ENCODE measurements at regions not wholly inside any gene's neighbourhood (a gene's known extent, or its start where the extent isn't known, plus 50 kb on each side); places are given as distances from the start of the nearest gene placed in this dataset.

DNA sequence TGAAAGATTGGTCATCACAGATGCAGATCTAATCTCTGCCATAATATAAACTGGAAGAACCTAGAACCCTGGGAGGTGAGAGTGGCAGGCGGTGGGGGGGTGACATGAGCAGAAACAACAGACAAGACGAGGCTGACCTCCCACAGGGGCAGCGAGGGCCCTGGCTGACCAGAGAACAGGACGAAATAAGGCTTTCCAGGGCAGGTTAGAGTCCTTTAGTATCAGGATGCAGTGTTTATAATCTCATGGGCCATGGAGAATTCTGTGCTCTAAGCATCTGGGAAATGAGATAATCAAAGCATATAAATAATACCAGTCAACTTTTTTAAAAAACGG, 102.7 kb upstream of the BCL2L14 start:
- TF ChIP-seq, protein P1, sequence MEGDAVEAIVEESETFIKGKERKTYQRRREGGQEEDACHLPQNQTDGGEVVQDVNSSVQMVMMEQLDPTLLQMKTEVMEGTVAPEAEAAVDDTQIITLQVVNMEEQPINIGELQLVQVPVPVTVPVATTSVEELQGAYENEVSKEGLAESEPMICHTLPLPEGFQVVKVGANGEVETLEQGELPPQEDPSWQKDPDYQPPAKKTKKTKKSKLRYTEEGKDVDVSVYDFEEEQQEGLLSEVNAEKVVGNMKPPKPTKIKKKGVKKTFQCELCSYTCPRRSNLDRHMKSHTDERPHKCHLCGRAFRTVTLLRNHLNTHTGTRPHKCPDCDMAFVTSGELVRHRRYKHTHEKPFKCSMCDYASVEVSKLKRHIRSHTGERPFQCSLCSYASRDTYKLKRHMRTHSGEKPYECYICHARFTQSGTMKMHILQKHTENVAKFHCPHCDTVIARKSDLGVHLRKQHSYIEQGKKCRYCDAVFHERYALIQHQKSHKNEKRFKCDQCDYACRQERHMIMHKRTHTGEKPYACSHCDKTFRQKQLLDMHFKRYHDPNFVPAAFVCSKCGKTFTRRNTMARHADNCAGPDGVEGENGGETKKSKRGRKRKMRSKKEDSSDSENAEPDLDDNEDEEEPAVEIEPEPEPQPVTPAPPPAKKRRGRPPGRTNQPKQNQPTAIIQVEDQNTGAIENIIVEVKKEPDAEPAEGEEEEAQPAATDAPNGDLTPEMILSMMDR (IDR thresholded peaks at IDR 0.05; ENCODE audit: extremely low read depth, missing control alignments) = no peak
- no peak for DNase-seq (ENCODE audit: low spot score)

DNA sequence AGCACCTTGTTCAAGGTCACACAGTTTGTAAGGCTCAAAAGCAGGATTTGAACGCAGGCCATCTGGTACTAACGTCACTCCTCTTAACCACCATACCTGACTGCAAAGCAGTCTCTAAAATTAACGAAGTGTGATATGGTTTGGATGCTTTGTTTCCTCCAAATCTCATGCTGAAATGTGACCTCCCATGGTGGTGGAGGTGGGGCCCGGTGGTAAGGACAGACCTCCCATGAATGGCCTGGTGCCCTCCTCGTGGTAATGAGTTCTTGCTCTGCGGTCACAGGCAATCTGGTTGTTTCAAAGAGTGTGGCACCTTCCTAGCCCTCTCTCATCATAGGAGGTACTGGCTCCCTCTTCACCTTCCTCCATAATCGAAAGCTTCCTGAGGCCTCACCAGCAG, 102.2 kb upstream of the BCL2L14 start:
- DNase-seq (ENCODE audit: low spot score) = no peak
- TF ChIP-seq, protein P1 (IDR thresholded peaks at IDR 0.05; ENCODE audit: extremely low read depth, missing control alignments) = no peak

DNA sequence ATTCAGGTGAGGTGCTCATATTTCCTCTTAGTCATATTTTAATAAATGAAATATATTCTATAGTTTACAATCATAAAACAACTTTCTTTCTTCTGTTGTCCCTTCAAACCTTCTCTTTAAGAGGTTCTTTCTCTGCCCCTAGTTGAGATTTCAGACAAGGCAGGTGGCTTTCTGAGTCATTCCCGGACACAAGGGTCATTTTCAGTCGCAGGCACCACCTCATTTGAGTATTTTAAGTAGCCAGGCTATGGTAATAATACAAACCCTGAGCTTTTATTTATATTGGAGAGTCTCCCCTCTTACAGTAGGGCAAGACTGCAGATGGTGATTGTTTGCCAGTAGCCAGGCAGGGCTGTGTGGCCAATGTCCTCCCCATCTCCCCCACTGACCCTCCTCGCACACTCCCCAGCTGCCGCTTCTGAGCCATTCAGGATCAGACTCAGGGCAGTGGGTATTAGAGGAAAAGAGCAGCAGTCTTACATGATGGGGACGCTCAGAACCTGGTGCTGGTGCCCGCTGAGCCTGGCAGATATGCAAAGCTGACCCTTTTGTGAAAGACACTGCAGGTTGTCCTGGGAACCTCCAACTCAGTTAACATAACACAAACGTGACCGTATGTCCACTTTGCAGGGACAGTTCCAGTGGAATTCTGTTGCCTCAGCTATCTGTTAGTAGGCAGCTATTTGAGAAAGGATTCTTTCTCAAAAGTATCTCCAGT, 101.1 kb upstream of the BCL2L14 start:
- DNase-seq (ENCODE audit: low spot score) = peak; percentile 72
- TF ChIP-seq, protein P1 (IDR thresholded peaks at IDR 0.05; ENCODE audit: extremely low read depth, missing control alignments) = no peak

DNA sequence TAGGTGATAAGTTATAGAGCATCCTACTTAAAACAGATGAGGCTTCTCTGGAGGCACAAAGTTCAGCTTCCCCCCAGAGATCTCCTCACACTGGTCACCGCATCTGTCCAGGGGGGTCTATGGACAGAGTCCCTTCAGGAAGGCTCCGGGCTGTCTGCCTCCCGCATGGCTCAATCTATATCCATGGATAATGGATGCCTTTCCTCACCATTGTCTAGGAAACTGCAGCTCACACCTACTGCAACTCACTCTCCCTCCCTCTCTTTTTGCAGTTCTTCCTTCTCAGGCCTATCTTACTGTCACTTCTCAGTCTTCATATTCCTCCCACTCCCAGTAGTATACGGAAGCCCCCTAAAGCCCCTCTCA, 100.6 kb upstream of the BCL2L14 start:
- TF ChIP-seq, protein P1 (IDR thresholded peaks at IDR 0.05; ENCODE audit: extremely low read depth, missing control alignments) = no peak

DNA sequence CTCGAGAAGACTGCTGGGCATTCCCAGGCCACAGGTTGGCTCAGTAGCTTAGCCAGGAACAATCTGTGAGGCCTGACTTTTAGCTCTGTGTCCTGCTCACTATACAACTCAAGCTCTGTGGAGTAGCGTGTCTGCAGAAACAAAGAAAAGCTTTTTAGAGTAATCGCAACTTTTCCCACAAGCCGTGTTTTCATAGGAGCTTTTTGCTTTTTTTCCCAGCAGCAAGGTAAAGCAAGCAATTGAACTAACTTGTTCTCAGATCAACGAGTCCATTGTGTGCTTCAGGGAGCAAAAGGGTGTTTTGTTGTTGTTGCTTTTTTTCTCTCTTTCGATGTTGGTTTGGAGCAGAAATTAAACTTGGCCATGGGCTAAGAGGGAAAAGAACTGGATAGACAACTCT, 97.3 kb upstream of the BCL2L14 start:
- TF ChIP-seq, protein P1 (IDR thresholded peaks at IDR 0.05; ENCODE audit: extremely low read depth, missing control alignments) = no peak
- no peak for DNase-seq (ENCODE audit: low spot score)

More for the DNA sequence above, 100.6 kb upstream of the BCL2L14 start:
- no peak for DNase-seq (ENCODE audit: low spot score)

DNA sequence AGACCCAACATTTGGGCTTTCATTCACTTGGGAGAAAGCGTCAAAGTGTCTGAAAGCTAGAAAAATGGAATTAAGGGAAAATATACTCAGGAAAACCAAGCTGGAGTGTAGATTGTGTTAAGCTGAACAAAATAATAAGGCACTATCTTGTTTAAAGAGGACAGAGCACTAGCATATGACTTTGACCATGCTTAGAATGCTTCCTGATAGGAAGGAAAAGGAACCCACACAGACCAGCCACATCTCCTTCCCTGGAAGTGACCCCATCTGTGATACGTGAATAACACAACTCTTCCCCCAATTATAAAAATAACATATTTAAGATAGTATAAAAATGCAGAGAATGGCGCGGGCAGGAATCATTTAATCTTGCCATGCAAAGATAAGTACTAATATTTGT, 94.7 kb upstream of the BCL2L14 start:
- TF ChIP-seq, protein P1 (IDR thresholded peaks at IDR 0.05; ENCODE audit: extremely low read depth, missing control alignments) = no peak
- no peak for DNase-seq (ENCODE audit: low spot score)

DNA sequence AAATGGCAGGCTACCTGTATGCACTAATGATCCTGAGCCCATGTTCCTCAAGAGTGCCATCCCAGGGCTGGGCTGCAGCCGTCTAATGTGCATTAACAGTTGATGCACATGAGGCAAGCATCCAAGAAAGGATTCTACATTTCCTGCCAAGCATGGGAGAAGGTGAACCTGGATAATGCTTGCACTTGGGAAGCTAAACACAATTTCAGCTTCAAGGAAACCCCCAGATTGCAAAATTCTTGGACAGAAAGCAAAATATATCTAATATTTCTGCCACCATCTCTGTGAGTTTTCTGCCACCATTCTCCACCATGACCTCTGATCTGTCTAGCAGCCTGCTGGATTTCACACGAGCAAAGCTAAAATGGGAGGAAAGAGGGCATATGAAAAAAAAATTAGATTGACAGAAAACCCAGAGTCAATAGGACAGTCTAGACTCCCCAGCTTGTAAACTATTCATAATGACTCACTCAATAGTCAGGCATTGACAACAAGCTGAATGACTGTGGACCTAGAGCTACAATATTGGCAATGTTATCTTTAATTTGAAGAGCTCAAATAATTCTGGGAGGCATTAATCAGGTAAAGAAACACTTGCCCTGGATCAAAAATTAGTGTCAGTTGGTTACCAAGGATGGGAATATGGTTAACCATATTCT, 91.9 kb upstream of the BCL2L14 start:
- TF ChIP-seq, protein P1 (IDR thresholded peaks at IDR 0.05; ENCODE audit: extremely low read depth, missing control alignments) = no peak
- no peak for DNase-seq (ENCODE audit: low spot score)
